NCI-H2196 treated with DMSO at 0.1 percent for 48 hours (cell line): ENCODE measurements at regions not wholly inside any gene's neighbourhood (a gene's known extent, or its start where the extent isn't known, plus 50 kb on each side); places are given as distances from the start of the nearest gene placed in this dataset.
"Not testable (repeated sequence)": the region's sequence is repeated elsewhere in the genome, so short reads cannot be mapped to it uniquely, and the experiment has no call there.

Source experiments
- DNase-seq: peaks from one replicate; lab custom pipeline; 2025; ENCODE audit not compliant: unreplicated experiment; lab: John Stamatoyannopoulos, UW

GRCh38 chr13:111491659-111492058 is 171.2 kb downstream of the TEX29 start:
- DNase-seq: no peak

DNA sequence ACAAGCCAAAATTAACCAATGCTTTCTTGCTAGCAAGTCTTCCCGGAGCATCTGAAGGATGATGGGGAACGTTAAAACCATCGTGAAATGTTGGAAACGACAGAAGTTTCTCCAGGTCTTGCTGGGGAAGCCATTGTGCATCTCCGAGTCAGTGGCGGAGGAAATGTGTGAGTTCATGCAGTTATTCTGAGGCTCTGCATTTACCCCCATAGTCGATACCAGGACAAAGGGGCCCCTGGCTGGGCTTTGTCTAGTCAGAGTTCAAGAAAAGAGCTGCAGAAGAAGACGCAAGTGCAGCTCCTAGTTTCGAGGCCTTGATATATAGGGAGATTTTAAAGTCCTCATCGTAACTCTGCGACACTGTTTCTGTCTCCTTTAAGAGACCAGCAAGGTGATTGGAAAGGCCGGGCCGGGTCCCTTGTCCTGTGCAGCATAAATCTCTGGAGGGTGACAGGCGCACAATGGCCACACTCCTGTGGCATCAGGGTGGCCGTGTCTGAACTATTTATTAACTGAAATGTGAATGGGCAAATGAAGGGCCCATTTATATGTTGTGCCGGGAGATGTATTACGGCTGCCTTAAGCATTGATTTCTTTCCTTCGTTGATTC is 172.0 kb downstream of the TEX29 start:
- DNase-seq: no peak

DNA sequence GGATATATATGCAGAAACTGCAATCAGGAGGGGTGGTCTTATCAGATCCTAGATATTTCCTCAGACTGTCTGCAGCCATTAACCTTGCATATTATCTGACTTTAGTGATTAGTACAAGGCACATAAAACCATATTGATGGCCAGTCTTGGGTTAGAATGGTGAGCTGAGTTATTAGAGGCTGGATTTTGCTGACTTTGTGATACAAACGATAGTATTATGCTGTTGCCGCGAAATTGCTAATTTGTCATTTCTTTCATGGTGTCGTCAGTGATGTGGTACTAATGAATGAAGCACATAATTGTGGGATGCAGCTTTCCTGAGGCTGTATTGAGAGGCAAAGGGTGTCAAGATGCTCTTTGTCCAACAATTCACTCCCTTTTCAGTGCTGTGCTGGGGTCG is 172.5 kb downstream of the TEX29 start:
- DNase-seq: no peak

GRCh38 chr13:111493468-111493867 is 173.0 kb downstream of the TEX29 start:
- DNase-seq: no peak

- no peak for DNase-seq
These were observed 174.2 kb downstream of the TEX29 start for GRCh38 chr13:111494641-111495040.

DNA sequence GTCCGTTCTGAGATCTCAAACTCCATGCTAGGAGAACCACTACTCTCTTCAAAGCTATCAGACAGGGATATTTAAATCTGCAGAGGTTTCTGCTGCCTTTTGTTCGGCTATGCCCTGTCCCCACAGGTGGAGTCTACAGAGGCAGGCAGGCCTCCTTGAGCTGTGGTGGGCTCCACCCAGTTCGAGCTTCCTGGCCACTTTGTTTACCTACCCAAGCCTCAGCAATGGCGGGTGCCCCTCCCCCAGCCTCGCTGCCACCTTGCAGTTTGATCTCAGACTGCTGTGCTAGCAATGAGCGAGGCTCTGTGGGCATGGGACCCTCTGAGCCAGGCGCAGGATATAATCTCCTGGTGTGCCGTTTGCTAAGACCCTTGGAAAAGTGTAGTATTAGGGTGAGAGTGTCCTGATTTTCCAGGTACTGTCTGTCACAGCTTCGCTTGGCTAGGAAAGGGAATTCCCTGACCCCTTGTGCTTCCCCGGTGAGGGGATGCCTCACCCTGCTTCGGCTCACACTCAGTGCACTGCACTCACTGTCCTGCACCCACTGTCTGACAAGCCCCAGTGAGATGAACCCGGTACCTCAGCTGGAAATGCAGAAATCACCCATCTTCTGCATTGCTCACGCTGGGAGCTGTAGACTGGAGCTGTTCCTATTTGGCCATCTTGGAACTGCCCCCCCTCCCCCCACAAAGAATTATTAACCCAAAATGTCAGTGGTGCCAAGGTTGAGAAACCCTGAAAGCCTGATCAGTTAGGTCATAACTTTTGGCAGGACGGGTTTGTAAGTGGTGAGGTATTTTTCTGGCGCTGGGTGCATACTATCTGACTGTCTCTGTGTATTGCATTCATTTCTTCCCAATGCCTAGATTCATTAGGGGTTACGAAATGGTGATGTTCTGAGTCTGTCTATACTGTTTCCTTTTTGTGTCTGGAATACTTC is 181.4 kb downstream of the TEX29 start:
- not testable (repeated sequence) for DNase-seq

- DNase-seq: no peak
These were observed 182.5 kb downstream of the TEX29 start for GRCh38 chr13:111502957-111503356.

- DNase-seq: no peak
These were observed 182.9 kb downstream of the TEX29 start for GRCh38 chr13:111503376-111503775.

DNA sequence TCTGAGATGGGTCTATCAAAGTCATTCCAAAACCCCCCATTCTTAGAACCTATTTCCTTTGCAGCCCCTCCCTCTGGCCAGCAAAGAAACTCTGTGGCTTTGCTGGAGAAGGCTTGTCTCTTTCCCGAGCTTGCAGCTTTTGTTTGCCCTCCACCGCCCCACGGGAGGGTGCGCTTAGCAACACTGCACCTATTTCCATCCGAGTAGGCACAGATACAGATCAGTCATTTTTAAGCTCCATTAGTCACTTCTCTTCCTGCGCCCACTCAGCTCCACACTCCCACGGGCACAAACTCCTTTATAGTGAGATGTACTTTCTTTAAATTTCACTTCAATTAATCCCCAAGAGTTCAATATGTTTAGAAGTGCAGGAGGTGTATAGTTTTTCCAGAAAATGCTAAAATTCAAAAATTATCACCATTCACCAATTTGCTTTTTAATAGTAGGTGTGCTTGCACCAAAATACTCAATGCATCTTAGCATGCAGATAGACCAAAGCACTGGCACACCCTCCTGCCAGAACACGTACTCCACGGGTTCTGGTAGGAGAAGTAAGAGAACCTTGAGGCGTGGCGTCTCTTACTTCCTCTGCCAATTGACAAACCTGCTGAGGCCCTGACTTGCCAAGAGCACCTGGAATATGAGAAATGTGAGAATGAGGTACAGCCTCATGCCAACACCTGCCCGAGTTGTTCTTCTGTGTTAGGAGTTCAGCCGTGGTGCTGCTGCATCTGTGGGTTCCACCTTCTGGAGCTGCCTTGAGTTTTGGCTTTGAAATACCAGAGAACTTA is 183.7 kb downstream of the TEX29 start:
- no peak for DNase-seq

DNA sequence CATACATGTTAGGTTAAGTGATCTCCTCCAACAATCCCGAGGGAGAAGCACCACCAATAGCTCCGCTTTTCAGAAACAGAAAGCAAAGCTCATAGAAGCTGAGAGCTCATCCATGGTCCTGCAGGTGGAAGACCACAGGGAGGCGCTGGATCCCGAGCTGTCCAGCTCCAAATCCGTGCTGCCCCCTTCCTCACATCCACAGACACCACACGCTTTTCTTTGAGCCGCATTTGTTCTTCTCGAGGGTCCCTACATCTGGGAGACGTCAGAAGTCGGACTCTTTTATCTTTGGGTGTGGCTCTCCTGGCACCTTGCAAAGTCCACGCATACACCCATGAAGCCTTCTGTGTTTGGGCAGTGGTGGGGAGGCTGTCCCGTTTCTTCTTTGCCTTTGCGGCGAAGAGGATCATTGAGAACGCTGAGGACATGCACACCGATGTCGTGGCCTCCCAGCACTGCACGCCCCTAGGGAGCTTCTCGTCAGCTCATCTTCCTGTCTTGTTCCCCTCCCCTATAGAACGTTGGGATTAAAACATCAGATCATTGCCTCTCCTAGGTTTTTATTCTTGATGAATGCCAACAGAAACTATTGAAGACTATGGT is 184.8 kb downstream of the TEX29 start:
- DNase-seq: no peak

DNA sequence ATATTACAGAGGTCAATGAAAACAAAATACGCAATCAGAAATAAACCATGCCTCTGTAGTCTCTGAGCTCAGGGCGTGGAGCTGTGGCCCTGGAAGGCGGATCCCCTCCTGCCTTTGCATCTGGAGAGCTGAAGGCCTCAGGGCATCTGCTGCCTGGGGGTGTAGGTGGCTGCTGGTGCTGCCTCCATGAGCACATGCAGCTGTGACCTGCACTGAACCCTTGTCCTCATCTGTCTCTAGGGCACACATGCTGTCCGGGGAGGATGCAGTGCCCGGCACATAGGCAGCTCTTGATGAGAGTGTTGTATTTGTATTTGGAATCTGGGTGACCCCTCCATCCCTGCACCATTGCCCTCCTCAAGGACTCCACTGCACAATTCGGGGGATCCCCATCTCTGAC is 185.7 kb downstream of the TEX29 start:
- no peak for DNase-seq

GRCh38 chr13:111506621-111507020 is 186.2 kb downstream of the TEX29 start:
- no peak for DNase-seq

GRCh38 chr13:111508164-111508870 is 187.9 kb downstream of the TEX29 start:
- no peak for DNase-seq

DNA sequence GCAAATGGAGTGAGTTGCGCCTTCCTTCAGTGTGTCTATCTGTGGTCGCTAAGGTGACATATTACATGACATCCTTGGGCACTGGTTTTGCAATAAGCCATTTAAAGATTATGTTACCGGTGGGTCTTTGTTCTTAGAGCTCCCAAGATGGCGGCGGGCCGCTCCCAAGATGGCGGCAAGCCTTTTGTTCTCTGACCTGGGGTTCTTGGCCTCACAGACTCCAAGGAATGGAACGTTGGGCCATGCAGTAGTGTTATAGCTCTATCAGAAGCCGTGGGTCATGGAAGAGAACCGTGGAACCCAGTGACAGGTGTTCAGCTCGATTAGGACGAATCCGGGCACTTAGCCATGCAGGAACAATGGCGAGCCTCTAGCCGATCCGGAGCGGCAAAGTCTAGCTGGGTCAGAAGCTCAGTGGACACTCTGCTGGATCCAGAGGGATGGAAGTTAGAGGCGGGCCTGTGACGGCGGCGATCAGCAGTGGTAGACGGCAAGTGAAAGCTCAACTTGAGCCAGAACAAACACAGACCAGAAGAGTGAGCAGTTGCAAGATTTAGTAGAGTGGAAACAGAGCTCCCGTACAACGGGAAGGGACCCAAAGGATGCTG is 188.6 kb downstream of the TEX29 start:
- no peak for DNase-seq

GRCh38 chr13:111510502-111511218 is 190.2 kb downstream of the TEX29 start:
- no peak for DNase-seq

DNA sequence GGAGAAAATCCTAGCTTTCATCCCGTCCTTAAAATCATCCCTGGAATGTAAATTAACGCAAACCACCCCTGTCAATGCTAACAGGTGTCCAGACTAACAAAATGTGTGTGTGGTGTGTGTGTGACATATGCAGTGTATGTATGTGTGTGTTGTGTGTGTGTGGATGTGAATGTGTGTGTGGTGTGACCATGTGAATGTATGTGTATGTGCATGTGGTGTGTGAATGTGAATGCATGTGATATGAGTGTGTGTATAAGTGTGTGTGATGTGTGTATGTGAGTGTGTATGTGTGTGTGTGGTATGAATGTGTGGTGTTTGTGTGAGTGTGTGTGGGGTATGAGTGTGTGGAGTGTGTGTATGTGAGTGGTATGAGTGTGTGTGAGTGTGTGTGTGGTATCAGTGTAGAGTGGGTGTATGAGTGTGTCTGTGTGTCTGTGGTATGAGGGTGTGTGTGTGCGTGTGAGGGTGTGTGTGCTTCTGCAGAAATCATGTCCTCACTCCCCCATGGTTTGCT is 190.8 kb downstream of the TEX29 start:
- no peak for DNase-seq

GRCh38 chr13:111511805-111512504 is 191.5 kb downstream of the TEX29 start:
- DNase-seq: no peak

DNA sequence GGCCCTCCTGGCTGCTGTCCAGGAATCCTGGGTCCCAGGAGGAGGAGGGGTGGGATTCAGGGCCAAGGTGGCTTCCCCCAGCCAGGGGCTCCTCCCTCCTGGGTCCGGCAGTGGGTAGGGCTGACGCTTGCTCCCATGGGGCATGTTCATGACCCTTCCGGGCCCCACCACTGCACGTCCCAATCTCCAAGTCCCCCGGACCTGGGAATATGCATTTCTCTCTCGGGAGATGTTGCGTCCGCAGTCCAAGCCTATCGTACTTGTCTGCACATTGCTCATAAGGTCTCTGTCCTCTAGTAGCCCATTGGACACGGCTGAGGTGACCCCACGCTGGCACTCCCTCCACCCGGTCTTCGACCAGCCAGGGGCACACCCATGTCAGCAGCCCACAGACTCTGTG is 192.3 kb downstream of the TEX29 start:
- no peak for DNase-seq
